ENCODE measurements at regions not wholly inside any gene's neighbourhood (a gene's known extent, or its start where the extent isn't known, plus 50 kb on each side); places are given as distances from the start of the nearest gene placed in this dataset.

DNA sequence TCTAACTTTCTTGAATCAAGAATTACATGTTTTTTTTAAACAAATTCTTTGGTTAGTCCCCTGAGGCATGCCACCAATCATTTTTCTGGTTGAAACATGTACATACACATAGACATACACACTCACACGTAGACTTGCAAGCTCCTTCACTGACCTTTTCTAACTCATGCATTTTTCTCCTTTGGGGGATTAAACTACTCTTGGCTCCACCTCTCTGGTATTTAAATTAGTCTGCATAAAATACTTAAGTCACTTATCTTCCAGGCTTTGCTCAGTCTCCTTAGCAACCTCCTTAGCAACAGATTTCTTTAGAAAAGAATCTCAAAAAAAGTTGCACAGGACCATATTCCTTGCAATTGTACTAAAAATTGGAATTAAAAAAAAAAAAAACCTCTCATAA is 440.9 kb upstream of the LRRC7 start:
- TF ChIP-seq, protein P1, sequence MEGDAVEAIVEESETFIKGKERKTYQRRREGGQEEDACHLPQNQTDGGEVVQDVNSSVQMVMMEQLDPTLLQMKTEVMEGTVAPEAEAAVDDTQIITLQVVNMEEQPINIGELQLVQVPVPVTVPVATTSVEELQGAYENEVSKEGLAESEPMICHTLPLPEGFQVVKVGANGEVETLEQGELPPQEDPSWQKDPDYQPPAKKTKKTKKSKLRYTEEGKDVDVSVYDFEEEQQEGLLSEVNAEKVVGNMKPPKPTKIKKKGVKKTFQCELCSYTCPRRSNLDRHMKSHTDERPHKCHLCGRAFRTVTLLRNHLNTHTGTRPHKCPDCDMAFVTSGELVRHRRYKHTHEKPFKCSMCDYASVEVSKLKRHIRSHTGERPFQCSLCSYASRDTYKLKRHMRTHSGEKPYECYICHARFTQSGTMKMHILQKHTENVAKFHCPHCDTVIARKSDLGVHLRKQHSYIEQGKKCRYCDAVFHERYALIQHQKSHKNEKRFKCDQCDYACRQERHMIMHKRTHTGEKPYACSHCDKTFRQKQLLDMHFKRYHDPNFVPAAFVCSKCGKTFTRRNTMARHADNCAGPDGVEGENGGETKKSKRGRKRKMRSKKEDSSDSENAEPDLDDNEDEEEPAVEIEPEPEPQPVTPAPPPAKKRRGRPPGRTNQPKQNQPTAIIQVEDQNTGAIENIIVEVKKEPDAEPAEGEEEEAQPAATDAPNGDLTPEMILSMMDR (IDR thresholded peaks at IDR 0.05) = no peak
- TF ChIP-seq POLR2A (IDR thresholded peaks at IDR 0.05) = no peak
